Lung microvascular endothelial cell (primary cell): ENCODE measurements at regions not wholly inside any gene's neighbourhood (a gene's known extent, or its start where the extent isn't known, plus 50 kb on each side); places are given as distances from the start of the nearest gene placed in this dataset.

Experiments
- DNase-seq, 2 donors: peaks; one replicate each; pipeline versions ENCODE4 v3.0.0 to v3.0.0-alpha.2; 2010; ENCODE audit warnings: low read depth in 2 of 2

GRCh38 chr16:77592021-77592420 is 130.3 kb upstream of the NUDT7 start:
- no peak for DNase-seq

- DNase-seq: peak; percentile 72 to 77
Observed at GRCh38 chr16:77594057-77594456, 128.3 kb upstream of the NUDT7 start.

DNA sequence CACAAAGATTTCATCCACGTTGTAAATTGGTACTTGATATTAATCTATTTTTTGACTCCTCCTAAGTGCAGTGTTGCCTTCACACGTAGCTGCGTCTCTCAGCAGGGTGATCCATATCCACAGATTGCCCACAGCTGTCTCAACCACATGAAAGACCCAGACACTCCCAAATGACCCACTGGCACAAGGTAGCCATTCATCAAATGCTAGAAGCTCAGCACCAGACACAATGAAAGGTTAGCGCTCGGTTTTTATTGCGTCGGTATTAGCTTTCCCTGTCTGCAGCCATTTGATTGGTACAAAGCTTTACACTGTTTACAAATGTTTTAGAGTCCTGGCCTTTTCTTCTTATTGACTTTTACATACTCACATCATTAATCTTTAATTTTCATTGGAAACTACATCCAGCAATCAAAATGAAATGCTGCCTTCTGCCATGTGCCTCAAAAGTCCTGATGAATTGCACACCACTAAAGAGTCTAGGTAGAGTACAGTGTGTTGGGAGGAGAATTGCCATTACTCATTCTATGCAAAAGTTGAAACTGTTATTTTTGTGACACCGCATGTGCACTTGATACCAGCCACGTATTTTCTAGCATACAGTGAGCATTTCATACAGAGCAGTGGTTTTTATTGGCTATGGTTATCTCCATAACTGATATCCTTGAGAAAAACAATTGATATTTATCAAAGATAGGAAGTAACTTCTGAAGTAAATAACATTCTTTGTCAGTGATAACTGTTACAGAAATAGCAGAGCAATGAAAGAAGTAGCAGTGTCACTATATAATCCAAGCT is 127.3 kb upstream of the NUDT7 start:
- DNase-seq: peak in 1 of 2 donors; percentile 46

DNA sequence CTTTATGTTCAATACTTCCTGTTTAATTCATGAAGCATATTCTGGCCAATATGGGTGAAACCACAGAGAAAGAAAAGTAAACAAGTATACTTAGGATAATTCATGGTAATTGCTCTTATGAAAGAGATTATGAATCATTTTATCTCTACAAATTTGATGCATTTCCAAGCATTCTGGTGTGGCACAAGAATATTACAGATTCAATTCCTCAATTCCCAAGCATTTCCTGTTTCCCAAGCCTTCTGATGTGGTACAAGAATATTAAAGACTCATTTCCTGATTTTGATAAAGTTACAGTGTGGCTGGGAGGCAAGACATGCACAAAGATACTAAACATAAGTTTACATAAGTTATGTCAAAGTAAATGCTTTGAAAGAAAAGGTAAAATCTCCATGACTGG is 126.1 kb upstream of the NUDT7 start:
- peak in 1 of 2 donors; percentile 86 for DNase-seq

DNA sequence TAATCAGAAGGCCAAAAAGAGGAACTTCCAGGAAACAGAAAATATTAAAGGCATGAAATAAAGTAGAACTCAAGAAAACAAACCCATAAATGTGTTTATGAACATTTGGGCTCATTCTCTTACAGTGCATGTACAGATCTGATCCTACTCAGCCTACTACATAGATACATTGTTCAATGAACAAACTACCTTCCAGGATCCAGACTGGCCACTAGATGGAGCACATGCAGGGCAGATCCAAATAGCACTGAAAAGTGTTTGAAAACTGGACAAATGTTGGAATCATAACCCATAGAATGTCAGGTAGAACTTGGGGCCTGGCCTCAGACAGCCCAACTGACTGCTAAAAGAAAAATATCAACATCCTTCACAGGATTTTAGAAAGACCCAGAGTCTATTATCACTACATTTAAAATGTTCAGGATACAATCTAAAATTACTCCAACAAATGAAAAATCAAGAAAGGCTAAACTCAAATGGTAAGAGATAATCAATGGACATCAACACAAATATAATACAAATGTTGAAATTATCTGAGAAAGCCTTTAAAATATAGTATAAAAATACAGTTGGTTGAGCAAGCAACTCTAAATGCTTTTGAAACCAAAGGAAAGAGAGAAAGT is 122.4 kb upstream of the NUDT7 start:
- DNase-seq: peak; percentile 69 to 82

GRCh38 chr16:77600555-77600954 is 121.8 kb upstream of the NUDT7 start:
- DNase-seq: no peak

- DNase-seq: no peak
Observed at GRCh38 chr16:77603656-77604055, 118.7 kb upstream of the NUDT7 start.

GRCh38 chr16:77610496-77610895 is 111.8 kb upstream of the NUDT7 start:
- DNase-seq: no peak

DNA sequence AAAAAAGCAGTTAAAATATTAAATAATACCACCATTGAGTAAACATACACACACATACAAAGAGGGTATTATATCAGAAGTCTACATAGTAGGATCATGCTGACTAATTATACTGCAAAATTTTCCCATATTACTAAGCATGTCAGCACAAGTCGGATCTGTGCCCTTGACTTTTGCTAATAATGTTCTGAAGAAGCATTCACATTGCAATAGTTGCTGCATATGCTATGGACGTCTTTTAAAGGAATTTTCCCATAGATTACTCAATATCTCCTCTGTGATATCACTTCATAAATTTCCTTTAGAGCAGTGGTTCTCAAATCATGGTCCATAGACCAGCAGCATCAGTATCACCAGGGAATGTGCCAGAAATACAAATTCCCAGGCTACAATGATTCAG is 110.9 kb upstream of the NUDT7 start:
- DNase-seq: no peak

DNA sequence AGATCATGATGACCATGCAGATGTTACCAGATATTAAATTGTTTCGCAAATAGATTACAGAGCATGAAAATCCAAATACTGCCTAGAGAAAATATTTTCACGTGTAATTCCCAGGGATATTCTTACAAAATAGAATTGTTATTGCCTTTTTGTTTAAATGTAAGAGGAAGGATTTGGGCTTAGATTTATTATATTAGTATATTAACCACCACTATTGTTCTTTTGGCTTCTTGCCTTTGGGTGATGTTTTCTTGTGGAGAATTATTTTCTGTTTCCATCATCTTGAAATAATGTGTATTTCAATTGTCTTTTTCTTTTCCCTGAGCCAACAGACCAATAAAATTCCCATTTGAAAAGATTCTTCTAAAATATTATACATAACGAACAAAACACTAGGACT is 109.7 kb upstream of the NUDT7 start:
- DNase-seq: no peak

- no peak for DNase-seq
Observed at GRCh38 chr16:77613095-77613494, 109.2 kb upstream of the NUDT7 start.

- DNase-seq: no peak
Observed at GRCh38 chr16:77617553-77617952, 104.8 kb upstream of the NUDT7 start.

GRCh38 chr16:77617996-77618395 is 104.3 kb upstream of the NUDT7 start:
- DNase-seq: peak in 1 of 2 donors; percentile 33

- no peak for DNase-seq
Observed at GRCh38 chr16:77618951-77619350, 103.4 kb upstream of the NUDT7 start.

DNA sequence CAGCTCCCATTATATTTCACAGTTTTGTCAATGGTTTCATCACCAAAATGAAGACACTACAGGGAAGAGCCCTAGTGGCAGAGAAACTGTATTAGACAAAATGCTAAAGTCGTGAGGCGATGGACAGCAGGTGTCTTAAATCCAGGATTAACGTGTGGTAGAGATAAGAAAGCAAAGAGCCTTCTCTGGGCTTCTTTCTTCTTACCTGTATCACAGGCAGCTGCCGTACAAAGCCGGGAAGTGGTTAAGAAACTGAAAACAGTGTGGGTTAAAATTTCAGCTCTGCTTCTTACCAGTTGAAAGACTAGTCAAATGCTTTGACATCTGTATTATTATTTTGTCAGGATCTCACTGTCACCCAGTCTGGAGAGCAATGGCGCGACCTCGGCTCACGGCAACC is 98.2 kb upstream of the NUDT7 start:
- no peak for DNase-seq

GRCh38 chr16:77636615-77637014 is 85.7 kb upstream of the NUDT7 start:
- DNase-seq: no peak

DNA sequence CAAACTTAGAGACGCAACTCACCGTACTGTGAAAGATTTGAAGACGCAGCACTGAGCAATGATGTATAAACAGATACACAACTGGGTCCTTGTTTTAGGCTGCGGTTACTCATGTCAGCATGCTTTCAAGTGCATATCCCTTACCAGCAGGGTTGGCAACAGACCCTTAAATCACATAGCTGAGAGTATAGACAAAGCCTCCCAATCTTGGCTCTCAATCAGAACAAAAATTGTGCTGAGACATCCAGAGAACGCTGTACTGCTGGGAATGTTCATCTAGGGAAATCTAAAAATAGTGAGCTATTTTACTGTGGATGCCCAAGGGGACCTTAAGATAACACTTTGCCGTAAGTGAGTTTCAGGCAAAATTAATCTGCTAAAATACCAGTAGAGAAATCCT is 84.4 kb upstream of the NUDT7 start:
- no peak for DNase-seq

- no peak for DNase-seq
Observed at GRCh38 chr16:77643176-77643575, 79.1 kb upstream of the NUDT7 start.

DNA sequence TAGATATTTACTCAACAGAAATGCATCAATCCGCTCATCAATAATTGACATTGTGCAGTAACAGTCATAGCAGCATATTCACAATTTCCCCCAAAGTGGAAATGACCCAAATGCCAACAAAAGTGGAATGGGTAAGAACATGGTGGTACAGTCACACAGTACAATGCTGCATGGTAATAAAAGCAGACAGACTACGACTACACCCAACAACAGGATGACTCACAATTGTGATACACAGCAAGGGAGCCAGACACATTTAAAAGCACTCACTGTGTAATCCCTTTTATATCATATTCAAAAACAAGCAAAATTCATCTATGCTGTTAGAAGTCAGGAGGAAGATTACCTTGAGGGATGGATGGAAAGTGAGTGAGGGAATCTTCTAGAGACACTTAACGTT is 76.5 kb upstream of the NUDT7 start:
- no peak for DNase-seq

DNA sequence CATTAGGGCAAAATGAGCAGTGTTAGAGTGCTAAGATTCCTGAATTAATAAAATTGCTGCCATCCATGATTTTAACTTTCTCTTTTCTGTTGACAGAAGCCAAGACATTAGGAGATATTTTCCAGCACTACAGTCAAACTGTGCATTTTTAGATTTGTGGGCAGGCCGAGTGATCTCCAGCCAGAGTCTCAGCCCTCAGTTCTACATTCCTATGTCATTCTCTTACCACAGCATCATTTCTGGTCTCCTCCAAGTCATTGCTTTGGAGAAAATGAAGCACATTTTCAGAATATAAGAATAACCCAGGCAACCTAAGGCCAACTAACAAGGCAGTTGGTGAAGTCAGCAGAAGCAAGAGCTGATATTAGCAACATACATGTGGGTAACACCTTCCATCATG is 74.6 kb upstream of the NUDT7 start:
- DNase-seq: no peak

GRCh38 chr16:77650761-77651160 is 71.6 kb upstream of the NUDT7 start:
- DNase-seq: no peak

DNA sequence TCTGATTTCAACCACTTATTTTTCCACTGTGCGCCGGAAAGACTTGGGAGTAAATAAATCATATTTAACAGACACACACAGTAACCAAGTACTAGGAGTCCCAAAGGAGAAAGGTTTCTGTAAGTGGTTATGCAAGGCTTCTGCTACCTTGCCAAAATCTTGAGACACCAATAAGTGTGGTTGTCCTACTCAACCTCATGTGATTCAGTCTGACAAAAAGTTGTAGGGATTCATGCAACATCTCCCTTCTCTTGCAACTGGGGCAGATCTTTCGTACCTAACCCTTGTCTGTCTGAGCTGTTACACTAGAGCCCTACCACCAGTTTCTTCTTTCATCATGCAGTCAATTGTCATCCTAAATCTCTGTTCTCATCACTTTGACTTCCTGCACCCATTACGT is 69.9 kb upstream of the NUDT7 start:
- DNase-seq: no peak

DNA sequence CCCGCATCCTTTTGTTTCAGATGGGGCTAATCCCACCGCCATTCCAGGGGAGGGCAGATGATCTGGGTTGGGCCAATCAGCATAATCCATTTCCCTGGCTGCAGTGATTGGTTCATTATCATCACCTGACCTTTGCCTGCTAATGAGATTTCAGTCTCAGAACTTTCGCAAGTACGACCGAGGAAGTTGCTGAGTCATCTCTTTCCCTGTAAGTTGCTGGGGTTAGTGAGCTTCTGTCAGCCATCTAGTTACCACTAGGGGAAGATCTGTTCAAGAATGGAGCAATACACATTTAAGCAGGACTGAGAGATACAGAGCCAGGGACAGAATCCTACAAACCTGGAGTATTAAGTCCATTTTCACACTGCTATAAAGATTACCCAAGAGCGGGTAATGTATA is 65.3 kb upstream of the NUDT7 start:
- peak in 1 of 2 donors; percentile 9 for DNase-seq
